Right renal cortex interstitium (tissue), 3 donors: ENCODE measurements at regions not wholly inside any gene's neighbourhood (a gene's known extent, or its start where the extent isn't known, plus 50 kb on each side); places are given as distances from the start of the nearest gene placed in this dataset.
"Not testable (repeated sequence)": the region's sequence is repeated elsewhere in the genome, so short reads cannot be mapped to it uniquely, and the experiment has no call there.

Source experiments
- DNase-seq, 3 donors: peaks; one replicate each; pipeline ENCODE4 v3.0.0-alpha.2; 2013; ENCODE audit warnings: low read depth in 3 of 3, low spot score in 2 of 3

DNA sequence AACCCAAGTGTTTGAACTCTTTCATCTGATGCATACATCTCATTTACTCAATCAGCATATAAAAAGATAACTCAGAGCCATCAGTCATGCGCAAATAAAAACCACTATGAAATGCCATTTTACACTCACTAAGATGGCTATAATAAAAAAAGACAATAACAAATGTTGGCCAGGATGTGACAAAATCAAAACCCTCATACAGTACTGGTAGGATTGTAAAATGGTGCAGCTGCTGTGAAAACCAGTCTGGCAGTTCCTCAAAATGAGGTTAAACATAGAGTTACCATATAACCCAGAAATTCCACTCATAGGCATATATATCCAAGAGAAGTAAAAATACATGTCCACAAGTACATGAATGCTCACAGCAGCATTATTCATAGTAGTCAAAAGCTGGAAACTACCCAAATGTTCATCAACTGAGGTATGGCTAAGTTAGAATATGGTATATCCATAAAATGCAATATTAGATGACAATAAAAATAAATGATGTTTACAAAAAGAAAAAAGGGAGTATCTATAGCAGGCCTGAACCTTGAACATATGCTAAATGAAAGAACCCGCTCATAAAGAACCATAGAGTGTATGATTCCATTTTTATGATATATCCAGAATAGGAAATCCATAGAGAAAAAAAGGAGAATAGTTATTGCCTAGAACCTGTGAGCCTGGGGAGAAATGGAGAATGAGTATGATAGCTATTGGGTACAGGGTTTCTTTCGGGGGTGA, 265.1 kb downstream of the SIPA1L2 start:
- no peak for DNase-seq

DNA sequence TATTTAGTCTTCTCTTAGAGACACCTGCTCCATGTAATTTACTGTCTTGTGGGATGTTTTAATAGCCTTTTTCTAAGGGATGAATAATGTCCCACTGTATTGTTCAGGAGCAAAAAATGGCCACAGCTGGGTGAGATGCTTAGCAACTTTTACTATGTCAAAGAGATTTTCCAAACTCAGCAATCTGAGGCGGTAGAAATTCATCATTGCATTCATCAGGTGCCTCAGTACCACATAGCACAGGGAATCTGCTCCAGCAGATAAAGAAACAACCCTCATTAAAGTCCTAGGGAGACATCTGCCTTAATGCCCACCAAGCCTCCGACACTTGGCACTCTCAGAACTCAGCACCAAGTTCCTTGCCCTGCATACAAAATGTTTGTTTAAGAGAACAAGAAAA, 266.9 kb downstream of the SIPA1L2 start:
- no peak for DNase-seq

DNA sequence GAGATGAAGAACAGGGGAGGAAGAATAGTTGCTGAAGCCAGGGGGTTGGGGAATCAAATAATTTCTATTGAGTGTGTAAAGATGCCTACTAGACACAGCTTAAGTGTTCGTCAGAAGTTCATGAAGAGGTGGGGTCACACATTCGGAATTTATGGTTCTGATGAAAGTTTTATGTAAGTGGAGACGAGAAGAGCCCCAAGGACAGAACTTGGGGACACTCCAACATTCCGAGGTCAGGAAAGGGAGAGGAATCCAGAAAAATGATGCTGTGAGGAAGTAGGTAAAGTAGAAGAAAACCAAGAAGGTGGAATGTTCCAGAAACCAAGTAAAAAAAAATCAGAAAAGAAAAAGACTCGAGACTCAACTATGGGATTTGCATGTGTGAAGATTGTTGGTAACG, 272.5 kb downstream of the SIPA1L2 start:
- DNase-seq, result no peak

GRCh38 chr1:232355162-232356006, 274.5 kb downstream of the SIPA1L2 start:
- no peak for DNase-seq

GRCh38 chr1:232353001-232353400, 276.9 kb downstream of the SIPA1L2 start:
- peak; percentile 10 to 27 (median 10) for DNase-seq

DNA sequence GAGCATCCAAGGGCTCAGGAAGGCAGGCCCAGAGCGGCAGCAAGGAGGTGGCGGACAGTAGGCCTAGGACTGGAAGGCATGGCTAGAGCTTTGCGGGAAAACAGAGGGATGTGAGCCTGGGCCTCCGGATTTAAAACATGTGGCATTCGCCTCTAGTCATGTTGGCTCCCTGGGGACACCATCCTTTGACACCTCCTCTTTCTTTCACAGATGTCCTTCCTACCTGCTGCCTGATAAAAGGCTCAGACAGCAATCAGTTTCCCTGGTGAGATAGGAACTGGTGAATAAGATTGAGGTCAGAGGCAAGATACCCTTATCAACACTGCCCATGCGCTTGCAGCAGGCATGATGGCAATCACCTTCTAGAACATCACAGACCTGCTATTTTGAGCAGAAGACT, 277.6 kb downstream of the SIPA1L2 start:
- DNase-seq, result no peak

GRCh38 chr1:232351335-232351734, 278.6 kb downstream of the SIPA1L2 start:
- no peak for DNase-seq

DNA sequence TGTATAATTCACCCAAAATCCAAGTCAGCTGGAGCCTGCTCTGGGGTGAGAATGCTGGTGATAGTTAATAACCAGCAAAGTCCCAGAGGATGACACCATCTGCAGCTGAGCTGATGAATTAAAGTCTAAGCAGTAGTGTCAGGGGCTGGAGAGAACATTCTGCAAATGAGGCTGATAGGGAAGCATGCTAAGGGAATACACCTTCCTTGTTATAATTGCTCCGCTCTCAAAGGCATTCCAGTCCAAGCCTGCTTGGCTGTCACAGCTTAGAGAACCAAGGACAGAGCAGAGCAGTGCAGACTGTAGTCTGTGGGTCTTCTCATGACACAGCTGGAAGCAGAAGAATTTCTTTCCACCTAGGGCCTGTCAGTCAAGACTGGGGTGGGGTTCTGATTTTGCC, 283.1 kb downstream of the SIPA1L2 start:
- DNase-seq, result no peak

DNA sequence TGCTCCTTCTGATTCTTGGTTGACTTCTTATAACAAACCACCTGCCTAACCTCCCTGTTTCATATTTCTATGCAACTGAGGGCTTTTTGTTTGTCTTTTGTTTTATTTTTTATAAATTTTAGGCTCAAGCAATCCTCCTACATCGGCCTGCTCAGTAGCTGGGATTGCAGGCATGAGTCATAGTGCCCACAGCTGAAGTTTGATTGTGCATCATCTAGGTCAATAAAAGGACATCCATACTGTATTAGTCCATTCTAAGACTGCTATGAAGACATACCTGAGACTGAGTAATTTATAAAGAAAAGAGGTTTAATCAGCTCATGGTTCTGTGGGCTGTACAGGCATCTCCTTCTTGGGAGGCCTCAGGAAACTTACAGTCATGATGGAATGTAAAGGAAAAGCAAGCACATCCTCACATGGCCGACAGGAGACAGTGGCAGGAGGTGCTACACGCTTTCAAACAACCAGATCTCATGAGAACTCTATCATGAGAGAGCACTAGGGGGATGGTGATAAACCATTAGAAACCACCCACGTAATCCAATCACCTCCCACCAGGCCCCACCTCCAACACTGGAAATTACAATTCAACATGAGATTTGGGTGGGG, 285.0 kb downstream of the SIPA1L2 start:
- no peak for DNase-seq

DNA sequence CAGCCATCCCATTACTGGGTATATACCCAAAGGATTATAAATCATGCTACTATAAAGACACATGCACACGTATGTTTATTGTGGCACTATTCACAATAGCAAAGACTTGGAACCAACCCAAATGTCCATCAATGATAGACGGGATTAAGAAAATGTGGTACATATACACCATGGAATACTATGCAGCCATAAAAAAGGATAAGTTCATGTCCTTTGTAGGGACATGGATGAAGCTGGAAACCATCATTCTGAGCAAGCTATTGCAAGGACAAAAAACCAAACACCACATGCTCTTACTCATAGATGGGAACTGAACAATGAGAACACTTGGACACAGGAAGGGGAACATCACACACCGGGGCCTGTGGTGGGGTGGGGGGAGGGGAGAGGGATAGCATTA, 285.7 kb downstream of the SIPA1L2 start:
- DNase-seq, result not testable (repeated sequence)

DNA sequence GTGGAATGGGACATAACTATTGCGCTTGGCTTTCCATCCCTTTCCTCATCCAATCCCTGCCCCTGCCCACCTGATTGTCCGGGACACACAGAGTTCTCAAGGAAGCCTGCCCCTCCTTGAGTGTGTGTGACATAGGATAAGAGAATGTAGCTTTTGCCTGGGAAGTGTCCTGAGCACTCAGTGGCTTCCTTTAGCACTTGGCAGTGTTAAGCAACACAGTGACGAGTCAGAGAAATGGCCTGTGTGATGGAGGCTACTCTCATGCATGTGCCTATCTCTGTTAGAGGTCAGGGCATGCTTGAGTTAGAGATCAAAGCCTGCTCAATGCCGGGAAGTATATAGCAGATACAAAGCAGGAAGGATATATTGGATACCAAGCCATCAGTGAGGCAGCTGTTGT, 289.5 kb downstream of the SIPA1L2 start:
- DNase-seq, result no peak

DNA sequence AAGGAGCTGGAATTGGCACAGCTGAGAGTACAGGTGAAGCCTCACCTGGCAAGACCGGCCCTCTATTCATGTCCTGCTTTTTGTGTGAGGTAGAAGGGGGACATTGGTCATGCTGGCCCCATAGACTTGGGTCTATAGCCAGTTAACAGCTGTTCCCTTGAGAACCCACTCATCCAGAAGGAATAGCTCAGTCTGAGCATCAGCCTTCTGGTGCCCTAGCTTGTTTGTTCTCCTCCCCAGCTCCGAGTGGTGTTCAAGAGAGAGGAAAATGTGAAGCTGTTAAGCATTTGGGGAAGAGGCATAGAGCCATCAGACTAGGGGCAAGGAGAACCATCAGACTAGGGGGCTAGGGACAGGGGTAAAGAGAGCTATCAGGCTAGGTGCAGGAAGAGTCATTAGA, 290.9 kb downstream of the SIPA1L2 start:
- DNase-seq, result no peak

DNA sequence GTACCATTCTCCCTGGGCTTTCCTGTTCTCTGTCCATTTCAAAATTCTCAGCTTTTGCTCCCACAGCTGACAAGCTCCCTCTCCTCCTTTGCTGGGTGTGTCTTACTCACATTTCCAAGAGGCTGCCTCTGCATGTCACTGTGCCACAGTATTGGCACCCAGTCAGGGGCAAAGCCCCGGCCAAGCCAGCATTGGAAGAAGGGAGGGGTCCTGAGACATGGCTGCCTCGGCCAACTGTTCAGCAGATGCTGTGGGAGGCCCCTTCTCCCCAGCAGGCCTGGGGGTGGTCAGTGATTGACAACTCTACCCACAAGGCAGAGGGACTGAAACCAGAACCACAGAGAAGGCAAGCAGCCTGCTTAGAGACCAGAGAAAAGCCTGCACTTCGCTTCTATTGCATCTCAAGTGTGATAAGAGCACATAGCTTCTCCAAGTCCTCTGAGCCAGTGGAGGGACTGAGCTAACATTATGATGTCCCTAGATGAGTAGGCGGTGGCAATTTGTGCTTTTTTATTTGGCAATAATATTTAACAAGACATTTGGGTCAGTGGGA, 294.1 kb downstream of the SIPA1L2 start:
- DNase-seq, result no peak

GRCh38 chr1:232335261-232335660, 294.7 kb downstream of the SIPA1L2 start:
- DNase-seq, result no peak

DNA sequence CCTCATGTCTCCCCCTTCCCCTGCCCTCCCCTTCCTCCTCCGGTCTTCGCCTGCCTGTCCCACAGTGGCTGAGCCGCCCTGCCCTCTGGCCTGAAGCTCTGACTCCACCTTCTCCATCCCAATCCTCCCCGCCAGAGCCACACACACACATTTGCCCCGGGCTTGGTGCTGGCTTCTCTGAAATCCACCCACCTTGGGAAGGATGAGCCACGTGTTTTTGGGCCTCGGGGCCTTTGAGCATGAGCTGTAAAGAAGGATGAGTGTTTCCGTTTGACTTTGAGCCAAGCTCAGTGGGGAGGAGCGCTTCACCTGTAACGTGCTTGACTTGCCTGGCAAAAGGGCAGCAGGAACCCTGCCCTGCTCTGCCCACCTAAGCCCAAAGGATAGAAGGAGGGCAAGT, 295.1 kb downstream of the SIPA1L2 start:
- no peak for DNase-seq

GRCh38 chr1:232334246-232334645, 295.7 kb downstream of the SIPA1L2 start:
- DNase-seq, result no peak

GRCh38 chr1:232333419-232333767, 296.5 kb downstream of the SIPA1L2 start:
- DNase-seq, result no peak

DNA sequence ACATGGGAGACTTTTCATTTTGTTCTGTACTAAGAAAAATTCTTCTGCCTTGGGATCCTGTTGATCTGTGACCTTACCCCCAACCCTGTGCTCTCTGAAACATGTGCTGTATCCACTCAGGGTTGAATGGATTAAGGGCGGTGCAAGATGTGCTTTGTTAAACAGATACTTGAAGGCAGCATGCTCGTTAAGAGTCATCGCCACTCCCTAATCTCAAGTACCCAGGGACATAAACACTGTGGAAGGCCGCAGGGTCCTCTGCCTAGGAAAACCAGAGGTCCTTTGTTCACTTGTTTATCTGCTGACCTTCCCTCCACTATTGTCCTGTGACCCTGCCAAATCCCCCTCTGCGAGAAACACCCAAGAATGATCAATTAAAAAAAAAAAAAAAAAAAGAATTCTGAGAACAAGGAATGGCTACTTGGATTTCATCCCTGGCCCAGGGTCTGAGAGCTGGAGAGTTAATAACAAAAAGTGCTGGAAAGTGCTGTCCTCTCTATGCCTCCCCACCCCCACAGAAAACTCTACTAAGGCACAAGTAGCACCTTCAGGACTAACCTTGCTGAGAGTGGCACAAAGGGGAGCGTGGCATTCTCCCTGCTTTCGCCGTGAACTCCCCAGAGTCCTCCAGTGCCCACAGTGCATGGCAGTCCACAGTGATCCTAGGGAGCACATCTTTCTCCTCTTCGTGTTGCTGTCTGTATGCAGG, 297.1 kb downstream of the SIPA1L2 start:
- not testable (repeated sequence) for DNase-seq

DNA sequence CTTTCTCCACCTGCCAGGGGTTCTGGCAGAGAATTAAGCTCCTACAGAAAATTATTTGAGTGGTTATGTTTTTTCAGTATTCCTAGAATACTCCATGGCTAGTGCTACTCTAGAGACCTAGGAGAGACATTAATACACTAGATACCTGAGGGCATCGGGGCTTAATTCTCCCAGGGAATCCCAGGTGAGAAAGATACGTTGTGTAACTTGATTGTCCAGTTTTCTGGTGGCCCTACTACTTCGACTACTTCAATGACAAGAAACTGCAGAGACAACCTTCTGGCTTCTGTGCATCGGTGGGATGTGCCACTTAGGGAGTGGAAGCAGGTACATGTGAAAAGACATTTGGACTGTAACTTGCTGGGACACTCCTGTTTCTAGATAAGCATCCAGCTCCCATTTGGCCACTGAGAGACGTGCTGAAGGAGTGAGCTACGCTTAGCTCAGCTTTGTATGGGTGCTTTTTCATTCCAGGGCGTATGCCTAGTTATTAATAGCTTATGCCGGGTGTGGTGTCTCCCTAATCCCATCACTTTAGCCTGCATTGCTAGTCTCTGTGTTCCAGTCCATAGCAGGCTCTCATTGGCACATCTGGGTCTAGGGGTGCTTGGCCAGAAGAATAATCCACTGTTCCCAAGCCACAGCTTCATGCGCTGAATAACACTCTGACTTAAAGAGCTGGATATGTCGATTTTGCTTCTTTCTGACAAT, 300.7 kb downstream of the SIPA1L2 start:
- no peak for DNase-seq

GRCh38 chr1:232328486-232329102, 301.3 kb downstream of the SIPA1L2 start:
- no peak for DNase-seq
